ENCODE measurements at regions not wholly inside any gene's neighbourhood (a gene's known extent, or its start where the extent isn't known, plus 50 kb on each side); places are given as distances from the start of the nearest gene placed in this dataset.

DNA sequence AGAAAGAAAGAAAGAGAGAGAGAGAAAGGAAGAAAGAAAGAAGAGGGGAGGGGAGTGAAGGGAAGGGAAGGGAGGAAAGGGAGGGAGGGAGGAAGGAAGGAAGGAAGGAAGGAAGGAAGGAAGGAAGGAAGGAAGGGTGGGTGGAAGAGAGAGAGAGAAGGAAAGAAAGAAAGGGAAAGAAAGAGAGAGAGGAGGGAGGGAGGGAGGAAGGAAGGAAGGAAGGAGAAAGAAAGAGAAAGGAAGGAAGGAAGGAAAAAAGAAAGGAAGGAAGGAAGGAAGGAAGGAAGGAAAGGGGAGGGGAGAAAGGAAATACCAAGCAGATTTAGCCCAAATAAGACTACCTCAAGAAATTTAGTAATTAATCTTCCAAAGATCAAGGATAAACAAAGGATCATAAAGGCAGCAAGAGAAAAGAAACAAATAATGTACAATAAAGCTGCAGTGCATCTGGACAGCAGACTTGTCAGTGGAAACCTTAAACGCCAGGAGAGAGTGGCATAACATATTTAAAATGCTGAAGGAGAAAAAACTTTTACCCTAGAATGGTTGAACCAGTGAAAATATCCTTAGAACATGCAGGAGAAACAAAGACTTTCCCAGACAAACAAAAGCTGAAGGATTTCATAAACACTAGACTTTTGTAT is 427.6 kb downstream of the TBL1XR1 start:
- TF ChIP-seq EP300 (IDR thresholded peaks at IDR 0.05; ENCODE audit: borderline replicate concordance in 1 of 2, low read depth in 1 of 2, low read length in 1 of 2) (no peak), CHD2 (IDR thresholded peaks at IDR 0.05; ENCODE audit: low read length, partially characterized antibody) (no peak), SMC3 (IDR thresholded peaks at IDR 0.05; ENCODE audit: low read depth, low read length) (no peak)
- TF ChIP-seq, protein P1, sequence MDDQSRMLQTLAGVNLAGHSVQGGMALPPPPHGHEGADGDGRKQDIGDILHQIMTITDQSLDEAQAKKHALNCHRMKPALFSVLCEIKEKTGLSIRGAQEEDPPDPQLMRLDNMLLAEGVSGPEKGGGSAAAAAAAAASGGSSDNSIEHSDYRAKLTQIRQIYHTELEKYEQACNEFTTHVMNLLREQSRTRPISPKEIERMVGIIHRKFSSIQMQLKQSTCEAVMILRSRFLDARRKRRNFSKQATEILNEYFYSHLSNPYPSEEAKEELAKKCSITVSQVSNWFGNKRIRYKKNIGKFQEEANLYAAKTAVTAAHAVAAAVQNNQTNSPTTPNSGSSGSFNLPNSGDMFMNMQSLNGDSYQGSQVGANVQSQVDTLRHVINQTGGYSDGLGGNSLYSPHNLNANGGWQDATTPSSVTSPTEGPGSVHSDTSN (IDR thresholded peaks at IDR 0.05) = no peak
- TF ChIP-seq, protein P2, sequence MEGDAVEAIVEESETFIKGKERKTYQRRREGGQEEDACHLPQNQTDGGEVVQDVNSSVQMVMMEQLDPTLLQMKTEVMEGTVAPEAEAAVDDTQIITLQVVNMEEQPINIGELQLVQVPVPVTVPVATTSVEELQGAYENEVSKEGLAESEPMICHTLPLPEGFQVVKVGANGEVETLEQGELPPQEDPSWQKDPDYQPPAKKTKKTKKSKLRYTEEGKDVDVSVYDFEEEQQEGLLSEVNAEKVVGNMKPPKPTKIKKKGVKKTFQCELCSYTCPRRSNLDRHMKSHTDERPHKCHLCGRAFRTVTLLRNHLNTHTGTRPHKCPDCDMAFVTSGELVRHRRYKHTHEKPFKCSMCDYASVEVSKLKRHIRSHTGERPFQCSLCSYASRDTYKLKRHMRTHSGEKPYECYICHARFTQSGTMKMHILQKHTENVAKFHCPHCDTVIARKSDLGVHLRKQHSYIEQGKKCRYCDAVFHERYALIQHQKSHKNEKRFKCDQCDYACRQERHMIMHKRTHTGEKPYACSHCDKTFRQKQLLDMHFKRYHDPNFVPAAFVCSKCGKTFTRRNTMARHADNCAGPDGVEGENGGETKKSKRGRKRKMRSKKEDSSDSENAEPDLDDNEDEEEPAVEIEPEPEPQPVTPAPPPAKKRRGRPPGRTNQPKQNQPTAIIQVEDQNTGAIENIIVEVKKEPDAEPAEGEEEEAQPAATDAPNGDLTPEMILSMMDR (IDR thresholded peaks at IDR 0.05) = no peak

All from SK-N-SH (cell line).